Hepatocyte (in vitro differentiated cells): ENCODE measurements at regions not wholly inside any gene's neighbourhood (a gene's known extent, or its start where the extent isn't known, plus 50 kb on each side); places are given as distances from the start of the nearest gene placed in this dataset.
A peak's percentile ranks its signal among the peaks of the same experiment; 100 is the strongest.

Experiments
- DNase-seq: peaks from one replicate; pipeline ENCODE4 v3.0.0-alpha.2; 2016; ENCODE audit warnings: low spot score
- H2AFZ ChIP-seq: fragments of 200-600 bp; sonication (generic); 2 replicates; pipeline ENCODE4 v1.6.0; 2016; ENCODE audit warnings: antibody characterized with exemption, mild to moderate bottlenecking
- H3K27ac ChIP-seq: fragments of 200-600 bp; sonication (generic); 2 replicates; pipeline ENCODE4 v1.5.1; 2016; ENCODE audit warnings: mild to moderate bottlenecking
- H3K27me3 ChIP-seq: fragments of 200-600 bp; sonication (generic); 2 replicates; pipeline ENCODE4 v1.6.1; 2016
- H3K36me3 ChIP-seq: fragments of 200-600 bp; sonication (generic); replicated peaks from 2 replicates; pipeline ENCODE4 v1.5.1; 2016; ENCODE audit warnings: low read depth; ENCODE audit not compliant: insufficient read depth
- H3K4me1 ChIP-seq: fragments of 200-600 bp; sonication (generic); 2 replicates; pipeline ENCODE4 v1.5.1; 2016; ENCODE audit warnings: mild to moderate bottlenecking, moderate library complexity; ENCODE audit not compliant: insufficient read depth
- H3K4me2 ChIP-seq: fragments of 200-600 bp; sonication (generic); 2 replicates; pipeline ENCODE4 v1.6.0; 2016
- H3K4me3 ChIP-seq: fragments of 200-600 bp; sonication (generic); 2 replicates; pipeline ENCODE4 v1.5.1; 2016; ENCODE audit warnings: mild to moderate bottlenecking
- H3K79me2 ChIP-seq: fragments of 200-600 bp; sonication (generic); 2 replicates; pipeline ENCODE4 v1.6.0; 2017; ENCODE audit warnings: mild to moderate bottlenecking
- H3K9me2 ChIP-seq: fragments of 200-600 bp; sonication (generic); replicated peaks from 2 replicates; pipeline ENCODE4 v1.6.0; 2017; ENCODE audit warnings: mild to moderate bottlenecking; ENCODE audit not compliant: insufficient read depth
- H3K9me3 ChIP-seq: fragments of 200-600 bp; sonication (generic); 2 replicates; pipeline ENCODE4 v1.5.1; 2016; ENCODE audit warnings: low read depth, mild to moderate bottlenecking
- H4K20me1 ChIP-seq: fragments of 200-600 bp; sonication (generic); 2 replicates; pipeline ENCODE4 v1.6.0; 2016; ENCODE audit warnings: mild to moderate bottlenecking; ENCODE audit not compliant: insufficient read depth, poor library complexity, severe bottlenecking
- CTCF ChIP-seq: fragments of 200-600 bp; sonication (generic); IDR thresholded peaks from 2 replicates; pipeline ENCODE4 v1.5.1; 2016; ENCODE audit warnings: antibody characterized with exemption, mild to moderate bottlenecking; ENCODE audit not compliant: poor library complexity
- EZH2 ChIP-seq: fragments of 200-600 bp; sonication (generic); IDR thresholded peaks from 2 replicates; pipeline ENCODE4 v1.6.1; 2016; ENCODE audit warnings: antibody characterized with exemption, mild to moderate bottlenecking, borderline replicate concordance
- EZH2phosphoT487 ChIP-seq: fragments of 200-600 bp; sonication (generic); IDR thresholded peaks from one replicate; pipeline ENCODE4 v1.6.1; 2018; ENCODE audit warnings: antibody characterized with exemption, mild to moderate bottlenecking, low read depth, moderate library complexity; ENCODE audit not compliant: unreplicated experiment, severe bottlenecking
- WGBS: methylation state at CpG from one replicate; pipeline ENCODE4 v1.1.6; 2016; ENCODE audit warnings: low lambda C conversion rate; ENCODE audit errors: missing lambda C conversion rate; 5-methylcytosine and 5-hydroxymethylcytosine counted together

DNA sequence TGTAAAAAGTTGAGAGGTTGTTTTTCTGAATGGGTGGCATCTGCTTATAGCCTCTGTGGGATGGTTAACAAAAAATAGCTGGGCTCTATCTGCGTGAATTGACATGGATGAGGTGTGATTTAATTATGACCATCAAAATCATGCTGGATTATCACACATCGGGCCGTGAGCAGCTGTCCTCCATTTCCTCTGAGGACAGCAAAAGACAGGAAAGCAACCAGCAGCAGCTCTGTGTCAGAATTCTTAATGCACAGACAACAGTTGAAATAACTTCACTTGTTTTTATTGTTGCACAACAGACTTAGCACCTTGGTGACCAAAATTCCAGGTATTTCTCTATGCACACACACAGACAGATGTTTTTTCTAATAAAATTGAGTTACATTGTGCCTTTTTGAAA lies 54.5 kb upstream of the LAPTM5 start:
- Histone ChIP-seq H3K4me2 (no peak overlapping the region), H2AFZ (no peak overlapping the region), H3K9me3 (no peaks in the 10 kb centered on the region), H3K9me2 (no peaks in the 10 kb centered on the region), H3K4me1 (peaks cover 33% of the 10 kb centered on the region), H4K20me1 (no peaks in the 10 kb centered on the region), H3K4me3 (no peak overlapping the region), H3K36me3 (no peaks in the 10 kb centered on the region), H3K27ac (no peak overlapping the region), H3K79me2 (no peaks in the 10 kb centered on the region), H3K27me3 (no peaks in the 10 kb centered on the region)
- WGBS = 66% methylated on average over 3 of the region's 3 CpGs
- DNase-seq = no peak
- TF ChIP-seq CTCF (no peak), EZH2 (no peak), EZH2phosphoT487 (no peak)

GRCh38 chr1:30811187-30811586 lies 53.6 kb upstream of the LAPTM5 start:
- H3K4me2 ChIP-seq = no peak overlapping the region
- TF ChIP-seq EZH2phosphoT487 (no peak), CTCF (no peak), EZH2 (no peak)
- H3K27ac ChIP-seq = no peak overlapping the region
- DNase-seq = no peak
- H2AFZ ChIP-seq = no peak overlapping the region
- no peaks in the 10 kb centered on the region for H4K20me1 ChIP-seq
- no peaks in the 10 kb centered on the region for H3K9me2 ChIP-seq
- no peaks in the 10 kb centered on the region for H3K9me3 ChIP-seq
- H3K27me3 ChIP-seq = no peaks in the 10 kb centered on the region
- H3K79me2 ChIP-seq = no peaks in the 10 kb centered on the region
- H3K4me3 ChIP-seq = no peak overlapping the region
- H3K4me1 ChIP-seq = peaks cover 30% of the 10 kb centered on the region
- no peaks in the 10 kb centered on the region for H3K36me3 ChIP-seq

- Histone ChIP-seq H4K20me1 (no peaks in the 10 kb centered on the region), H3K79me2 (no peaks in the 10 kb centered on the region), H3K9me3 (no peaks in the 10 kb centered on the region), H3K27me3 (no peaks in the 10 kb centered on the region), H3K27ac (peak overlapping the region; percentile 69), H3K36me3 (no peaks in the 10 kb centered on the region), H3K4me1 (peaks cover 30% of the 10 kb centered on the region), H3K4me3 (no peak overlapping the region), H3K9me2 (no peaks in the 10 kb centered on the region), H2AFZ (no peak overlapping the region), H3K4me2 (no peak overlapping the region)
- no peak for DNase-seq
- TF ChIP-seq EZH2 (no peak), EZH2phosphoT487 (no peak), CTCF (no peak)
- 85% methylated on average over 12 of the region's 12 CpGs for WGBS
These were observed 53.0 kb upstream of the LAPTM5 start for GRCh38 chr1:30810416-30811080.
